BJ (cell line): ENCODE measurements at regions not wholly inside any gene's neighbourhood (a gene's known extent, or its start where the extent isn't known, plus 50 kb on each side); places are given as distances from the start of the nearest gene placed in this dataset.

ENCODE experiments used
- CTCF ChIA-PET: fragments of 350-600 bp; formaldehyde crosslinking; extraction: SDS; loops from one replicate; lab custom pipeline; 2021; ENCODE audit warnings: antibody characterized with exemption, inconsistent platforms; lab: Yijun Ruan, JAX
- POLR2A ChIA-PET: fragments of 300-600 bp; sonication (Branson Sonifier 250); formaldehyde crosslinking; extraction: SDS; loops from one replicate; lab custom pipeline; 2021; ENCODE audit warnings: antibody characterized with exemption; lab: Charles Lee
- DNase-seq: peaks from one replicate; pipeline ENCODE4 v3.0.0-alpha.2; 2011; ENCODE audit warnings: low read depth
- H3K27me3 ChIP-seq: 2 replicates; pipeline ENCODE4 v1.6.0; 2011; ENCODE audit warnings: low read length; ENCODE audit not compliant: control insufficient read depth, insufficient read depth
- H3K36me3 ChIP-seq: 2 replicates; pipeline ENCODE4 v1.5.1; 2011; ENCODE audit warnings: low read length; ENCODE audit not compliant: control insufficient read depth, insufficient read depth
- H3K4me3 ChIP-seq: 2 replicates; pipeline ENCODE4 v1.5.1; 2011; ENCODE audit warnings: low read depth, mild to moderate bottlenecking, control low read depth, low read length
- TF ChIP-seq, protein P1 (sequence below): IDR thresholded peaks from 2 replicates; pipeline ENCODE4 v1.5.1; 2011; ENCODE audit warnings: low read depth, mild to moderate bottlenecking, control low read depth, inconsistent platforms, low read length, moderate library complexity; ENCODE audit not compliant: insufficient read depth

DNA sequence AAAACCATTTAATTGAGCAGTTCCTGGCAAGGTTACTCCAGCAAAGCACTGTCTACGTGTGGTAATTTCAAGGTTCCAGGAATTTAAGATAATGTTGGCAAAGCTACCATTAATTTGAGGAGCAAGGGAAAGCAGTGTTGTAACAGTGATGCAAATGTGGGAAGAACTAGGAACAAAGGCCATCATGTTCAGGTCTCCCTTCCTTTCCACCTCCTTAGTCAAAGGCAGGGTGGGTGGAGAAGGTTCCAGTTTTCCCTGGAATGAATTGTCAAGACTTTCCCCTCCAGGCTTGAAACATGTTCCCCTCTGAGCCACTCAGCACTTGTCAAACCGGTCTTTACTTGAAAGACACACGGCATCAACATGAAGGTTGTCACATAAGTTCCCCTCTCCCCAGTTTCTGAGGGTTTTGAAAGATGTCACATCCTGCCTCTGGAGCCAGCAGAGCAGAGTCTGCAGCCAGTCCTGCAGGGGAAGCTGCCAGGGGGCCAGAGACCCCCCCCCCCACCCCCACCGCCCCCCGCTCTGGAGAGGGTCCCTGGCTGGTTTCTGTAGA is 226.0 kb downstream of the GAS1 start:
- TF ChIP-seq, protein P1, sequence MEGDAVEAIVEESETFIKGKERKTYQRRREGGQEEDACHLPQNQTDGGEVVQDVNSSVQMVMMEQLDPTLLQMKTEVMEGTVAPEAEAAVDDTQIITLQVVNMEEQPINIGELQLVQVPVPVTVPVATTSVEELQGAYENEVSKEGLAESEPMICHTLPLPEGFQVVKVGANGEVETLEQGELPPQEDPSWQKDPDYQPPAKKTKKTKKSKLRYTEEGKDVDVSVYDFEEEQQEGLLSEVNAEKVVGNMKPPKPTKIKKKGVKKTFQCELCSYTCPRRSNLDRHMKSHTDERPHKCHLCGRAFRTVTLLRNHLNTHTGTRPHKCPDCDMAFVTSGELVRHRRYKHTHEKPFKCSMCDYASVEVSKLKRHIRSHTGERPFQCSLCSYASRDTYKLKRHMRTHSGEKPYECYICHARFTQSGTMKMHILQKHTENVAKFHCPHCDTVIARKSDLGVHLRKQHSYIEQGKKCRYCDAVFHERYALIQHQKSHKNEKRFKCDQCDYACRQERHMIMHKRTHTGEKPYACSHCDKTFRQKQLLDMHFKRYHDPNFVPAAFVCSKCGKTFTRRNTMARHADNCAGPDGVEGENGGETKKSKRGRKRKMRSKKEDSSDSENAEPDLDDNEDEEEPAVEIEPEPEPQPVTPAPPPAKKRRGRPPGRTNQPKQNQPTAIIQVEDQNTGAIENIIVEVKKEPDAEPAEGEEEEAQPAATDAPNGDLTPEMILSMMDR: no peak
- Histone ChIP-seq H3K27me3 (no peaks in the 10 kb centered on the region), H3K4me3 (no peak overlapping the region), H3K36me3 (no peaks in the 10 kb centered on the region)
- ChIA-PET CTCF (interaction anchor here (0.8 kb wide), 1 partner anchor 27 kb away, joined by 3 read pairs; no protein-coding TSS in a partner anchor), POLR2A (interaction anchor here (0.8 kb wide), 2 partner anchors 10 to 164 kb away, joined by 3 to 4 read pairs; no protein-coding TSS in a partner anchor)
- no peak for DNase-seq

DNA sequence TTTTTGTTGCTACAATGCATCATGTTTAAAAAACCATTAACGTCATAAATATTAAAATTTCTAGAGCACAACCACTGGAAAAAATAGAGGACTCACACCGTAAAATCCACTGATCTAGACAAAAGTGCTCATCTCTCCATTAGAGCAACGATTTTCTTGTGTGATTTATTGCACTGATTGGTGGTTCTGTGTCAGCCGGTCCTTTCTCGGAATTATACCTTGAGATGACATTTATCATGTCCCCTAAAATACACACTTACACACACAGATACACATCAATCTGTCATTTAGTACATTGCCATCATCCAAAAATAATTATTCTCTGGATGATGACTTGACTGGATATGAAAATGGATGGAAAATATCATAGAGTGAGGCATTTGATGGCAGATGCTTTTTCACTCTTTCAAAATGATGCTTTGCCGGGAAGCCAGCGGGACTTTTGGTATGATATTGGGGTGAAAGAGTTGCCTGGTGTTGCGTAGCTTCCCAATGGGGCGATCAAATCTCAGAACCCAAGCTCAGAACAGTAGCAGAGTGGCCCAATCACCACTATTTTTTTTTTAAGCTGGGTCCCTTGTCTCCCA is 226.6 kb downstream of the GAS1 start:
- CTCF ChIA-PET: no interaction called here
- no peaks in the 10 kb centered on the region for H3K27me3 ChIP-seq
- POLR2A ChIA-PET: no interaction called here
- TF ChIP-seq, protein P1: no peak
- no peak overlapping the region for H3K4me3 ChIP-seq
- H3K36me3 ChIP-seq: no peaks in the 10 kb centered on the region
- no peak for DNase-seq

DNA sequence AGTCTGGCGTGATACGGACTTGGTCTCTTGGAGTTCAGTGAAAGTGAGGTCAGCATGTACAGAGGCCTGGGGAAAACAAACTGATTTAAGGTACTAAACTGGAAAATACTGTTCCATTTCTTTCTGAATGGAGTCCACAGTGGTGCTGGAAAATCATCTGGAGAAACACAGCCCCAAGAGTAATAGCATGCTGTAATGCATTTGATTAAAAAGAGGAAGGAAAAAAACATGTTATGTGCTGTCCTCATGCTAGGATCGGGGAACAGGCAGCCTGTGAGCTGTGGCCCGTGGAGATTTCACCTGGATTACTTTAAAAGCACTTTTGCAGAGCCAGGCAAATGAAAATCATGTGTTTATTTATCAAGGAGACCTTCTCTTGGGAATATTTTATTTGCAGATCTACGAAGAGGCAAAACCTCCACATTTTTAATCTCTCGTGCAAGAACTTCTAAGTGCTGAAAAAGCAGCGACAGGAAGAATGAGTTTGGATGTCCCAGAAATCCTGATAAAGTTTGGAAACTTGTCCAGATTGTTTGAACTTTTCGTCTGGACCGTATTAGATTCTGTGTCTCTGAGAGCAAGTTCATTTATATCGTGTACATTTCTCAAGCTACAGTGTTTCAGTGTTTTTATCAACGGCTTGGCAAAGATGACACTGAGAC is 228.8 kb downstream of the GAS1 start:
- Histone ChIP-seq H3K36me3 (no peaks in the 10 kb centered on the region), H3K27me3 (no peaks in the 10 kb centered on the region), H3K4me3 (no peak overlapping the region)
- TF ChIP-seq, protein P1: no peak
- ChIA-PET CTCF (no interaction called here), POLR2A (no interaction called here)
- no peak for DNase-seq

DNA sequence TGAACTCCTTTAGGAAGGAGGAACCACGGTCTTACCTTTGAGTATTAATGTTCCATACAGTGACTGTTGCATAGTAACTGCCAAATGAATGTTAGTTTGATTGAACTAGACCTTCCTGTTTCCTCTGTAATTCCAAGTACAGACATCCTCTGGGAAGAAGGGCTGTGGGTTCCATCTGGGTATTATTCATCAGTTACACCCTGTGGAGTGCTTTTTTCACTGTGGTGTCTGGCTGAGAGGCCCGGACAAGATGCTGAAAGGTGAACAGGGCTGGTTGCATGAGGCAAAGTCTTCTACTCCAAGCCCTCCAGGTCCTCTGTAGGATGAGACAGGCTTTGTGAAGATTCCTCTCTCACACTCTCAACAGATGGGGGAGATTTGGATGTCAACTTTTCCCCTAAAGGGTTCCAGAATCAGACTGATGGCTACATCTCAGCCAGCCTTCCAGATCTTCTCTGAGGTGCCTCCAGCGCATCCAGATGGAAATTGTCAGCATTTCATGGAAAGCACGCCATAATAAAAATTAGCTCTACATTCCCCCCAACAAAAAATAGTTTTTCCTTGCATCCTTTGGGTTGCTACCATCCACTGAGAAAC is 230.9 kb downstream of the GAS1 start:
- POLR2A ChIA-PET: no interaction called here
- Histone ChIP-seq H3K36me3 (no peaks in the 10 kb centered on the region), H3K27me3 (no peaks in the 10 kb centered on the region), H3K4me3 (no peak overlapping the region)
- DNase-seq: no peak
- CTCF ChIA-PET: interaction anchor here (0.9 to 1.0 kb wide), 2 partner anchors 29 to 51 kb away, joined by 3 read pairs; no protein-coding TSS in a partner anchor
- TF ChIP-seq, protein P1: no peak

DNA sequence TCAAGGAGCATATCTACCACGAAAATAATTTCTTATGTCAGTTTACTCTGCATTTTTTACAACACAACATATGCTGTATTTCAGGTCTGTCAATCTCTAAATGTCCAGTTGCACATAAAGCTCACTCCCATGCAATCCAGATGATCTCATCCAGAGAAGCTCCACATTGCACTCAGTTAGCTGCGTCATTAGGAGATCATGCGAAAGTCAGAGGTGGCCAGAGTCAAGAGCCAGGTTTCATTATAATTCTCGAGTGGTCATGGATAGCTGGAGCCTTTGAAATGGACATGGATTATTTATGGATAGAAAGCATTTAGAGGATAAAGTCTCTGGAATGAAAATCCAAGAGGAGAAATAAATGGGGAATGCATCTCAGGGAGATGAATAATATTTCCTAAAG is 232.3 kb downstream of the GAS1 start:
- no peaks in the 10 kb centered on the region for H3K27me3 ChIP-seq
- H3K36me3 ChIP-seq: no peaks in the 10 kb centered on the region
- POLR2A ChIA-PET: no interaction called here
- no peak overlapping the region for H3K4me3 ChIP-seq
- CTCF ChIA-PET: interaction anchor here (0.6 kb wide), 1 partner anchor 234 kb away, joined by 3 read pairs; no protein-coding TSS in a partner anchor
- DNase-seq: no peak
- TF ChIP-seq, protein P1: no peak
